GM12892 (cell line): ENCODE measurements at regions not wholly inside any gene's neighbourhood (a gene's known extent, or its start where the extent isn't known, plus 50 kb on each side); places are given as distances from the start of the nearest gene placed in this dataset.

ENCODE experiments used
- POLR2A ChIP-seq: IDR thresholded peaks from 2 replicates; pipeline ENCODE4 v1.6.1; 2011; ENCODE audit warnings: low read depth, low read length, control low read depth
- POLR2AphosphoS5 ChIP-seq: IDR thresholded peaks from 2 replicates; pipeline ENCODE4 v1.6.1; 2011; ENCODE audit warnings: low read depth, low read length, control low read depth
- TAF1 ChIP-seq: IDR thresholded peaks from 2 replicates; pipeline ENCODE4 v1.6.1; 2011; ENCODE audit warnings: low read depth, mild to moderate bottlenecking, control low read depth, low read length, borderline replicate concordance

- TF ChIP-seq TAF1: no peak
- TF ChIP-seq POLR2A: no peak
- TF ChIP-seq POLR2AphosphoS5: no peak
Measured at GRCh38 chr7:149559711-149560110, 62.1 kb upstream of the ZNF746 start.
